Right lobe of liver (tissue), 4 donors: ENCODE measurements at regions not wholly inside any gene's neighbourhood (a gene's known extent, or its start where the extent isn't known, plus 50 kb on each side); places are given as distances from the start of the nearest gene placed in this dataset.

Experiments
- POLR2A ChIP-seq: fragments of 450-650 bp; IDR thresholded peaks from one replicate; pipeline ENCODE4 v1.6.1; 2017; ENCODE audit warnings: antibody characterized with exemption, mild to moderate bottlenecking
- TF ChIP-seq, protein P1 (sequence below), 4 donors: fragments of 200-600 bp in 3 of 4; fragments of 450-650 bp in 1 of 4; IDR thresholded peaks; one replicate each; pipeline versions ENCODE4 v1.5.1 to v1.8.0; 2016 to 2022; ENCODE audit warnings: antibody characterized with exemption in 4 of 4, mild to moderate bottlenecking in 2 of 4
- donor health status: DM: no; HTN: no; CAD: no.
- donor health status: DM: no; HTN: no; CAD: no.
- donor health status: DM: no; HTN: yes; CAD: no.

GRCh38 chrX:39418254-39418704 is 617.0 kb downstream of the MID1IP1 start:
- TF ChIP-seq, protein P1, sequence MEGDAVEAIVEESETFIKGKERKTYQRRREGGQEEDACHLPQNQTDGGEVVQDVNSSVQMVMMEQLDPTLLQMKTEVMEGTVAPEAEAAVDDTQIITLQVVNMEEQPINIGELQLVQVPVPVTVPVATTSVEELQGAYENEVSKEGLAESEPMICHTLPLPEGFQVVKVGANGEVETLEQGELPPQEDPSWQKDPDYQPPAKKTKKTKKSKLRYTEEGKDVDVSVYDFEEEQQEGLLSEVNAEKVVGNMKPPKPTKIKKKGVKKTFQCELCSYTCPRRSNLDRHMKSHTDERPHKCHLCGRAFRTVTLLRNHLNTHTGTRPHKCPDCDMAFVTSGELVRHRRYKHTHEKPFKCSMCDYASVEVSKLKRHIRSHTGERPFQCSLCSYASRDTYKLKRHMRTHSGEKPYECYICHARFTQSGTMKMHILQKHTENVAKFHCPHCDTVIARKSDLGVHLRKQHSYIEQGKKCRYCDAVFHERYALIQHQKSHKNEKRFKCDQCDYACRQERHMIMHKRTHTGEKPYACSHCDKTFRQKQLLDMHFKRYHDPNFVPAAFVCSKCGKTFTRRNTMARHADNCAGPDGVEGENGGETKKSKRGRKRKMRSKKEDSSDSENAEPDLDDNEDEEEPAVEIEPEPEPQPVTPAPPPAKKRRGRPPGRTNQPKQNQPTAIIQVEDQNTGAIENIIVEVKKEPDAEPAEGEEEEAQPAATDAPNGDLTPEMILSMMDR (IDR thresholded peaks at IDR 0.05): no peak
- TF ChIP-seq POLR2A: no peak
